Body of pancreas (tissue), 4 donors: ENCODE measurements at regions not wholly inside any gene's neighbourhood (a gene's known extent, or its start where the extent isn't known, plus 50 kb on each side); places are given as distances from the start of the nearest gene placed in this dataset.

Source experiments
- ATAC-seq: fragments of 150-250 bp; one replicate; pipeline ENCODE4 v1.9.1; 2016
- DNase-seq, 4 donors: peaks; one replicate each; pipeline ENCODE4 v3.0.0-alpha.2; 2019
- H3K27ac ChIP-seq, 4 donors: fragments of 200-600 bp; sonication (generic); 1 replicate in 3 of 4; 2 replicates in 1 of 4; pipeline versions ENCODE4 v1.5.1 to v1.6.1; 2016 to 2019; ENCODE audit warnings: mild to moderate bottlenecking in 1 of 4, mixed read lengths in 1 of 4, moderate library complexity in 1 of 4
- H3K27me3 ChIP-seq, 2 donors: fragments of 200-600 bp; sonication (generic); one replicate each; pipeline ENCODE4 v1.6.0; 2016; ENCODE audit warnings: mild to moderate bottlenecking in 1 of 2
- H3K36me3 ChIP-seq, 2 donors: fragments of 200-600 bp; sonication (generic); replicated peaks in 1 of 2; 2 replicates each; pipeline ENCODE4 v1.5.1; 2016; ENCODE audit warnings: low read depth in 2 of 2; ENCODE audit not compliant: insufficient read depth in 1 of 2
- H3K4me1 ChIP-seq: fragments of 200-600 bp; sonication (generic); one replicate; pipeline ENCODE4 v1.6.0; 2016
- H3K4me3 ChIP-seq, 2 donors: fragments of 200-600 bp; sonication (generic); 1 replicate in 1 of 2; 2 replicates in 1 of 2; pipeline ENCODE4 v1.5.1; 2016 to 2019
- H3K9me3 ChIP-seq, 3 donors: fragments of 200-600 bp; sonication (generic); 1 replicate in 2 of 3; 2 replicates in 1 of 3; pipeline ENCODE4 v1.5.1; 2016
- CTCF ChIP-seq, 7 experiments: fragments of 450-650 bp in 4 of 7; fragments of 200-600 bp in 3 of 7; sonication (generic) in 3 of 7; IDR thresholded peaks; one replicate each; pipeline ENCODE4 v1.5.1; 2016 to 2019; ENCODE audit warnings: antibody characterized with exemption in 7 of 7
- POLR2A ChIP-seq, 3 donors: fragments of 450-650 bp; IDR thresholded peaks; one replicate each; pipeline ENCODE4 v1.6.1; 2016; ENCODE audit warnings: antibody characterized with exemption in 3 of 3, mild to moderate bottlenecking in 2 of 3
- WGBS, 2 donors: methylation state at CpG; one replicate each; pipeline ENCODE4 v1.1.5; 2017; 5-methylcytosine and 5-hydroxymethylcytosine counted together
- intact Hi-C: fragments of 100-400 bp; cut with DNase I; formaldehyde crosslinking; loops from one replicate; pipeline ENCODE4 v1.15.1; 2023

GRCh38 chr18:59994357-59994756, 94.6 kb downstream of the PMAIP1 start:
- no peaks in the 10 kb centered on the region for H3K9me3 ChIP-seq
- no peaks in the 10 kb centered on the region for H3K27me3 ChIP-seq
- TF ChIP-seq POLR2A (IDR thresholded peaks at IDR 0.05): no peak
- TF ChIP-seq CTCF (IDR thresholded peaks at IDR 0.05): no peak
- H3K4me3 ChIP-seq: no peak overlapping the region
- H3K36me3 ChIP-seq: no peaks in the 10 kb centered on the region
- intact Hi-C loops: no loop called here
- no peak overlapping the region for H3K27ac ChIP-seq
- no peak for ATAC-seq
- 7 to 24% methylated on average over 1 of the region's 1 CpG for WGBS, 2 donors
- no peaks in the 10 kb centered on the region for H3K4me1 ChIP-seq
- DNase-seq: no peak

- no peaks in the 10 kb centered on the region for H3K36me3 ChIP-seq
- no peaks in the 10 kb centered on the region for H3K4me1 ChIP-seq
- 55 to 57% methylated on average over 5 of the region's 5 CpGs for WGBS, 2 donors
- H3K9me3 ChIP-seq: no peaks in the 10 kb centered on the region
- peaks cover 0 to 3% of the 10 kb centered on the region in 2 donors for H3K27me3 ChIP-seq
- intact Hi-C loops: no loop called here
- no peak for ATAC-seq
- TF ChIP-seq POLR2A (IDR thresholded peaks at IDR 0.05): no peak
- TF ChIP-seq CTCF (IDR thresholded peaks at IDR 0.05): no peak
- no peak overlapping the region for H3K27ac ChIP-seq
- no peak overlapping the region for H3K4me3 ChIP-seq
- no peak for DNase-seq
Observed at GRCh38 chr18:59993560-59993959, 93.8 kb downstream of the PMAIP1 start.

GRCh38 chr18:59990121-59990823, 90.5 kb downstream of the PMAIP1 start:
- no peaks in the 10 kb centered on the region for H3K4me1 ChIP-seq
- H3K27me3 ChIP-seq: peaks cover 0 to 4% of the 10 kb centered on the region in 2 donors
- intact Hi-C loops: no loop called here
- H3K27ac ChIP-seq: no peak overlapping the region
- H3K9me3 ChIP-seq: no peaks in the 10 kb centered on the region
- WGBS, 2 donors: 29 to 42% methylated on average over 1 of the region's 1 CpG
- no peak overlapping the region for H3K4me3 ChIP-seq
- ATAC-seq (no peak), DNase-seq (no peak)
- H3K36me3 ChIP-seq: no peaks in the 10 kb centered on the region
- TF ChIP-seq CTCF (IDR thresholded peaks at IDR 0.05): no peak
- no peak for TF ChIP-seq POLR2A (IDR thresholded peaks at IDR 0.05)

GRCh38 chr18:59988098-59988706, 88.4 kb downstream of the PMAIP1 start:
- H3K4me1 ChIP-seq: no peaks in the 10 kb centered on the region
- TF ChIP-seq CTCF (IDR thresholded peaks at IDR 0.05): peak in 6 of 7 experiments; percentile 76 to 92 (median 78)
- TF ChIP-seq POLR2A (IDR thresholded peaks at IDR 0.05): no peak
- peaks cover 0 to 4% of the 10 kb centered on the region in 2 donors for H3K27me3 ChIP-seq
- intact Hi-C loops: loop anchor here (10.0 kb wide), 1 partner anchor 567 kb away; no protein-coding TSS in a partner anchor
- H3K36me3 ChIP-seq: no peaks in the 10 kb centered on the region
- DNase-seq: peak; percentile 29 to 43 (median 38)
- H3K4me3 ChIP-seq: no peak overlapping the region
- WGBS, 2 donors: 17 to 18% methylated on average over 5 of the region's 5 CpGs
- H3K27ac ChIP-seq: no peak overlapping the region
- ATAC-seq: peak; percentile 38
- no peaks in the 10 kb centered on the region for H3K9me3 ChIP-seq
